ENCODE measurements at regions not wholly inside any gene's neighbourhood (a gene's known extent, or its start where the extent isn't known, plus 50 kb on each side); places are given as distances from the start of the nearest gene placed in this dataset.

DNA sequence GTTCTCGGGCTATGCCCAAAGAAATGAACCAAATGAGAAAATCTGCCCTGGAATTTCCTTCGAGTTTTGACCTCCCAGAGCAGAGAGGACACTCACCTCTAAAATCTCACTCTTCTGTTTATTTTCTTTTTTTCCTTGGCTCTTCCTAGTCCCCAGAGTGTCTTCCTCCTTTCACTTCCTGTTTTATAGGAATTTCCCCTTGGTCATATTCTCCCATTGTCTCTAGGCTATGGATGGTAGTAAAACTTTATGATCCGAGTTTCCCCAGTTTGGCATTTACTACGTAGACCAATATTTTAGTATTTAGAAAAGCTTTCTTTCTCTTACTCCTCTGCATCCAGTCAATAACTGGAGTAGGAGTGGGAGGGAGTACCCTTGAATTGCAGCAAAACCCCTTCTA lies 354.5 kb upstream of the ZNF608 start:
- no peak for ATAC-seq
- Histone ChIP-seq H3K4me1 (no peaks in the 10 kb centered on the region), H3K27me3 (no peaks in the 10 kb centered on the region), H3K36me3 (no peaks in the 10 kb centered on the region), H3K4me3 (no peak overlapping the region), H3K9me3 (no peaks in the 10 kb centered on the region), H3K27ac (no peak overlapping the region)
- TF ChIP-seq, protein P1, sequence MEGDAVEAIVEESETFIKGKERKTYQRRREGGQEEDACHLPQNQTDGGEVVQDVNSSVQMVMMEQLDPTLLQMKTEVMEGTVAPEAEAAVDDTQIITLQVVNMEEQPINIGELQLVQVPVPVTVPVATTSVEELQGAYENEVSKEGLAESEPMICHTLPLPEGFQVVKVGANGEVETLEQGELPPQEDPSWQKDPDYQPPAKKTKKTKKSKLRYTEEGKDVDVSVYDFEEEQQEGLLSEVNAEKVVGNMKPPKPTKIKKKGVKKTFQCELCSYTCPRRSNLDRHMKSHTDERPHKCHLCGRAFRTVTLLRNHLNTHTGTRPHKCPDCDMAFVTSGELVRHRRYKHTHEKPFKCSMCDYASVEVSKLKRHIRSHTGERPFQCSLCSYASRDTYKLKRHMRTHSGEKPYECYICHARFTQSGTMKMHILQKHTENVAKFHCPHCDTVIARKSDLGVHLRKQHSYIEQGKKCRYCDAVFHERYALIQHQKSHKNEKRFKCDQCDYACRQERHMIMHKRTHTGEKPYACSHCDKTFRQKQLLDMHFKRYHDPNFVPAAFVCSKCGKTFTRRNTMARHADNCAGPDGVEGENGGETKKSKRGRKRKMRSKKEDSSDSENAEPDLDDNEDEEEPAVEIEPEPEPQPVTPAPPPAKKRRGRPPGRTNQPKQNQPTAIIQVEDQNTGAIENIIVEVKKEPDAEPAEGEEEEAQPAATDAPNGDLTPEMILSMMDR (IDR thresholded peaks at IDR 0.05 in 4 of 5, conservative IDR thresholded peaks at IDR 0.05 in 1 of 5), result no peak
- TF ChIP-seq POLR2A (IDR thresholded peaks at IDR 0.05), result no peak
- DNase-seq, result no peak
- in situ Hi-C loops (cut with MboI; ENCODE audit: low sequenced_read_pairs in 4 of 4) (no loop called here), intact Hi-C loops (cut with DNase I; ENCODE audit: low total_unique reads) (no loop called here)

DNA sequence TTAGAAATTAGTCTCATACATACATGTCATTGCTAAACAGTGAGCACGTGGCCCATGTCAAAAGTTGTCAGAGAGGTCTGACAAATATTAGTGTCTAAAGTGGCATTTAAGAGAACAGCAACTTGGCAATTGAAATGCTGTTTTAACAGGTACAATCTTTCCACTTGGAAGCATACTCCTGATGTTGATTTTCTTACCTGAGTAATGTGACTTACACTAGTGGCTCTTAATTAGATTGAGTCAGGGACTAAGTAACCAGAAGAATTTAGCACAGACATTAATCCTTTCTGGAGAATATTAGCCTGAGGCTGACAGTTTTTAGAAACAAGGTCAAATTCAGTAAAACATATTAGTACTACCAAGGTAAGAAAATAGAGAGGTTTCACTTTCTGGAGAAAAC lies 357.0 kb upstream of the ZNF608 start:
- TF ChIP-seq, protein P1 (IDR thresholded peaks at IDR 0.05 in 4 of 5, conservative IDR thresholded peaks at IDR 0.05 in 1 of 5), result no peak
- TF ChIP-seq POLR2A (IDR thresholded peaks at IDR 0.05), result no peak
- ATAC-seq (no peak), DNase-seq (no peak)
- in situ Hi-C loops (cut with MboI; ENCODE audit: low sequenced_read_pairs in 4 of 4), result no loop called here
- Histone ChIP-seq H3K36me3 (no peaks in the 10 kb centered on the region), H3K4me3 (no peak overlapping the region), H3K9me3 (no peaks in the 10 kb centered on the region), H3K4me1 (no peaks in the 10 kb centered on the region), H3K27me3 (no peaks in the 10 kb centered on the region), H3K27ac (no peak overlapping the region)
- intact Hi-C loops (cut with DNase I; ENCODE audit: low total_unique reads), result no loop called here

DNA sequence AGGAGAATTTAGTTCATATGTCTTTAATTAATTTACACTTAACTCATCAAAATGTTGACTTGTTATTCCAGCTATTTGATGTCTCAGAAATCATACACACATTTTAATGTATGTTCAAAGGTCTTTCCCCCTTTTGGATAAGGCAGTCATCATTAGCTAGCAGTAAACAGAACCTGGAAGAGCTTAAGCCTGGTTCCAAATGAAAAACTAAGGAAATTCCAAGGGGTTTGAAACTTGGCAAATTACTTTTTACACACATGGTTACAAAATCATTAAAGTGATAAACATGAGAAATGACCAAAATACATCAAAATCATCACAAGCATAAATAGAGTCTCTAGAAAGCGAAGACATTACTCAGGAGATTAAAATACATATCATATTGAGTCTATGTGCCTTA lies 359.8 kb upstream of the ZNF608 start:
- intact Hi-C loops (cut with DNase I; ENCODE audit: low total_unique reads), result no loop called here
- H3K9me3 ChIP-seq, result no peaks in the 10 kb centered on the region
- H3K27ac ChIP-seq, result no peak overlapping the region
- no peaks in the 10 kb centered on the region for H3K36me3 ChIP-seq
- no peak for DNase-seq
- in situ Hi-C loops (cut with MboI; ENCODE audit: low sequenced_read_pairs in 4 of 4), result no loop called here
- no peaks in the 10 kb centered on the region for H3K4me1 ChIP-seq
- no peak overlapping the region for H3K4me3 ChIP-seq
- ATAC-seq, result no peak
- TF ChIP-seq, protein P1 (IDR thresholded peaks at IDR 0.05 in 4 of 5, conservative IDR thresholded peaks at IDR 0.05 in 1 of 5), result no peak
- no peak for TF ChIP-seq POLR2A (IDR thresholded peaks at IDR 0.05)
- no peaks in the 10 kb centered on the region for H3K27me3 ChIP-seq

DNA sequence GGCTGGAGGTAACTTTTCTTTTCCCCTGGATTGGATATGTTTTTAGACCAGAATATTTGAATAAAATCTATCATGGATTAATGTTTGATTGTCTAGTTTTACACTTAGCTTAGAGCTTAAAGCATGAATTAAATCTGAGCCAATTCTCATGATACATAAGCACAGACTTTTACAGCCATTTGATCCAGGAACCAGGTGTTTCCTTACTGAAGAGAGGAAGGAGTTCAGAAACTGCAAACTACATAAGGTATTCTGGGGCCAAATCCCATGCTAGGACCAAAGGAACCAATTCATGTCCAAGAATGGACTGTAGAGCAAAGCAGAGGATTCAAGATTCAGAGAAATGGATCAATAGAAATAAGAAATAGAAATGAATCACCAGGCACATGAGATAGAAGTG lies 360.4 kb upstream of the ZNF608 start:
- no peak for TF ChIP-seq POLR2A (IDR thresholded peaks at IDR 0.05)
- TF ChIP-seq, protein P1 (IDR thresholded peaks at IDR 0.05 in 4 of 5, conservative IDR thresholded peaks at IDR 0.05 in 1 of 5), result no peak
- H3K9me3 ChIP-seq, result no peaks in the 10 kb centered on the region
- no peaks in the 10 kb centered on the region for H3K4me1 ChIP-seq
- intact Hi-C loops (cut with DNase I; ENCODE audit: low total_unique reads) (no loop called here), in situ Hi-C loops (cut with MboI; ENCODE audit: low sequenced_read_pairs in 4 of 4) (no loop called here)
- no peak for ATAC-seq
- no peak overlapping the region for H3K4me3 ChIP-seq
- no peaks in the 10 kb centered on the region for H3K36me3 ChIP-seq
- DNase-seq, result no peak
- H3K27ac ChIP-seq, result no peak overlapping the region
- H3K27me3 ChIP-seq, result no peaks in the 10 kb centered on the region

DNA sequence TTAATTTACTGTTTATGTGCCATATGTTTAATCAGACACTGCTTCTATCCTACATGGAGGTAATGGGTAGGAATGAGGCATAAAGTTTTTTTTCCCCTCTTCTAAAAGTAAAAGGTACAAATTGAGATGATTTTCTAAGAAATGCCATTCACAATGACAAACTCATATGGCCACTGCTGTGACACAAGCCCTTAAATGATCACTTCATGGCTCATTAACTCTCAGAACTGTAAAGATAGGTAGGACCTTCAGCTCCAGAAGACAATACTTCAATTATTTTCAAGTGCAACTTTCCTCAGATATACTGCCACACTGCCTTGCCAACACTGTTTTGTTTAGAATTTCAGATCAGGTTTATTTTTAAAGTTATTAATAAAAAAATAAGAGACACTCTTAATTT lies 362.9 kb upstream of the ZNF608 start:
- no peaks in the 10 kb centered on the region for H3K4me1 ChIP-seq
- no peaks in the 10 kb centered on the region for H3K36me3 ChIP-seq
- no peaks in the 10 kb centered on the region for H3K9me3 ChIP-seq
- ATAC-seq (no peak), DNase-seq (no peak)
- H3K27ac ChIP-seq, result no peak overlapping the region
- intact Hi-C loops (cut with DNase I; ENCODE audit: low total_unique reads) (no loop called here), in situ Hi-C loops (cut with MboI; ENCODE audit: low sequenced_read_pairs in 4 of 4) (no loop called here)
- TF ChIP-seq POLR2A (IDR thresholded peaks at IDR 0.05), result no peak
- TF ChIP-seq, protein P1 (IDR thresholded peaks at IDR 0.05 in 4 of 5, conservative IDR thresholded peaks at IDR 0.05 in 1 of 5), result no peak
- H3K4me3 ChIP-seq, result no peak overlapping the region
- no peaks in the 10 kb centered on the region for H3K27me3 ChIP-seq

All from gastrocnemius medialis (tissue), 4 donors.